ENCODE measurements at regions not wholly inside any gene's neighbourhood (a gene's known extent, or its start where the extent isn't known, plus 50 kb on each side); places are given as distances from the start of the nearest gene placed in this dataset.

- DNase-seq = no peak
These were observed 99.8 kb upstream of the TSPAN5 start for GRCh38 chr4:98758182-98758581.

GRCh38 chr4:98754736-98755135 is 96.3 kb upstream of the TSPAN5 start:
- DNase-seq = no peak

- DNase-seq = no peak
These were observed 90.8 kb upstream of the TSPAN5 start for GRCh38 chr4:98749206-98749605.

- no peak for DNase-seq
These were observed 90.2 kb upstream of the TSPAN5 start for GRCh38 chr4:98748609-98749008.

- no peak for DNase-seq
These were observed 89.1 kb upstream of the TSPAN5 start for GRCh38 chr4:98747393-98748091.

GRCh38 chr4:98746936-98747335 is 88.5 kb upstream of the TSPAN5 start:
- no peak for DNase-seq

GRCh38 chr4:98746530-98746929 is 88.1 kb upstream of the TSPAN5 start:
- no peak for DNase-seq

GRCh38 chr4:98745366-98745765 is 87.0 kb upstream of the TSPAN5 start:
- no peak for DNase-seq

GRCh38 chr4:98744372-98745150 is 86.2 kb upstream of the TSPAN5 start:
- DNase-seq = no peak

GRCh38 chr4:98741952-98742351 is 83.5 kb upstream of the TSPAN5 start:
- no peak for DNase-seq

GRCh38 chr4:98739751-98740150 is 81.3 kb upstream of the TSPAN5 start:
- no peak for DNase-seq

GRCh38 chr4:98733601-98734000 is 75.2 kb upstream of the TSPAN5 start:
- DNase-seq = no peak

- DNase-seq = no peak
These were observed 70.5 kb upstream of the TSPAN5 start for GRCh38 chr4:98728871-98729270.

GRCh38 chr4:98728433-98728832 is 70.0 kb upstream of the TSPAN5 start:
- no peak for DNase-seq

- no peak for DNase-seq
These were observed 63.6 kb upstream of the TSPAN5 start for GRCh38 chr4:98722000-98722399.

GRCh38 chr4:98720871-98721480 is 62.6 kb upstream of the TSPAN5 start:
- no peak for DNase-seq

- no peak for DNase-seq
These were observed 58.4 kb upstream of the TSPAN5 start for GRCh38 chr4:98716796-98717195.

- DNase-seq = no peak
These were observed 54.2 kb upstream of the TSPAN5 start for GRCh38 chr4:98712607-98713006.

- DNase-seq = no peak
These were observed 53.1 kb upstream of the TSPAN5 start for GRCh38 chr4:98711526-98711925.

GRCh38 chr4:98710831-98711230 is 52.4 kb upstream of the TSPAN5 start:
- no peak for DNase-seq
